Activated naive CD8-positive, alpha-beta T cell treated with anti-CD3 and anti-CD28 coated beads, Interleukin-2, amount 50 U/mL, for 16 hours (primary cell): ENCODE measurements at regions not wholly inside any gene's neighbourhood (a gene's known extent, or its start where the extent isn't known, plus 50 kb on each side); places are given as distances from the start of the nearest gene placed in this dataset.
"Not testable (repeated sequence)": the region's sequence is repeated elsewhere in the genome, so short reads cannot be mapped to it uniquely, and the experiment has no call there.

Experiments used
- DNase-seq: peaks from one replicate; pipeline ENCODE4 v3.0.0-alpha.2; 2020; ENCODE audit warnings: low read depth, low spot score

GRCh38 chr2:57493966-57494365 lies 552.6 kb upstream of the VRK2 start:
- DNase-seq = not testable (repeated sequence)

GRCh38 chr2:57497489-57498096 lies 549.0 kb upstream of the VRK2 start:
- no peak for DNase-seq

DNA sequence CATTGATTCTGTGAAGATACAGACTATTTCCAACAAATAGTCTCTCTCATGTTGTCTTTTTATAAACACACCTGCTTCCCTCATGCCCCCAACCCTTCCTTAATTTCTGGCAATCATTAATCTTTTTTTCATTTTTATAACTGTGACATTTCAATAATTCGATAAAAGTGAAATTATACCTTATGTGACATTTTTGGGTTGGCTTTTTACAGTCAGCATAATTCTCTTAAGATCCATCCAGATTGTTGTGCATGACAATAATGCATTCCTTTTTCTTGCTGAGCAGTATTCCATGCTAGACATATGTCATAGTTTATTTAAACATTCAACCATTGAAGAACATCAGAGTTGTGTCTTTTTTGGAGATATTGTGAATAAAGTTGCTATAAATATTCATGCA lies 541.8 kb upstream of the VRK2 start:
- no peak for DNase-seq

DNA sequence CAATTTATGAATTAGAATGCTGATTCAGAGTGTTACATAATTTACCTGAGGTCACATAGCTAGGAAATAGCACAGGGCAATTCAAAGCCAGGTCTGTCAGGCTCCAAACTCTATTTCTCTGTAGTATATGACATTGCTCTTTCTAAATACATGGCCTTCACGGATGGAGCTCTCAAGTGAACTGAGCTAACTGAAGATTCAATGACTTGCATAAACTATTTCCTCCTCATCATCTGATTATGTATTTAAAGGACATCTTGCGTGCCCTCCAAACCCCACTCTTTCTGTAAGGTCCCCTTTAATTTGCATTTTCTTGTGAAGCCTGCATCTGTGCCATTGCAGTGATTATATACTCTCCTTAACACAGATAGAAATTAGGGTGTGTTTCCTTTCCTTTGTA lies 537.4 kb upstream of the VRK2 start:
- no peak for DNase-seq

GRCh38 chr2:57510704-57511103 lies 535.9 kb upstream of the VRK2 start:
- no peak for DNase-seq

DNA sequence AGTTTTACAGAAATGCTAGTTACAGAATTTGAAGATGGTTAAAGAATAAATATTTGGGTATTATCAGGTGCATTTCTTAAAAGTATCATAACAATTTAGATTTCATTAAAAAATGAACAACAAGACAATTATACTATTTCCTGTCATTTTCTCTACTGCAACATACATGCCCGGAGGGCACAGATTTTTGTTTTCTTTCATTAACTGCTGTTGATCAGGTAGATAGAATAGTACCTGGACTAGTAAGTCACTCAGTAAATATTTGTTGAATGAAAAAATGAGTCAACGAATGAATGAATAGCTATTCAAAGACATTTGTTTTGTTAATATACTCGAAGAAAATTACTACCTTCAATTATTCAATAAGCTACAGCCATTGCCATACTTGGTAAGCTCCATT lies 531.2 kb upstream of the VRK2 start:
- no peak for DNase-seq

DNA sequence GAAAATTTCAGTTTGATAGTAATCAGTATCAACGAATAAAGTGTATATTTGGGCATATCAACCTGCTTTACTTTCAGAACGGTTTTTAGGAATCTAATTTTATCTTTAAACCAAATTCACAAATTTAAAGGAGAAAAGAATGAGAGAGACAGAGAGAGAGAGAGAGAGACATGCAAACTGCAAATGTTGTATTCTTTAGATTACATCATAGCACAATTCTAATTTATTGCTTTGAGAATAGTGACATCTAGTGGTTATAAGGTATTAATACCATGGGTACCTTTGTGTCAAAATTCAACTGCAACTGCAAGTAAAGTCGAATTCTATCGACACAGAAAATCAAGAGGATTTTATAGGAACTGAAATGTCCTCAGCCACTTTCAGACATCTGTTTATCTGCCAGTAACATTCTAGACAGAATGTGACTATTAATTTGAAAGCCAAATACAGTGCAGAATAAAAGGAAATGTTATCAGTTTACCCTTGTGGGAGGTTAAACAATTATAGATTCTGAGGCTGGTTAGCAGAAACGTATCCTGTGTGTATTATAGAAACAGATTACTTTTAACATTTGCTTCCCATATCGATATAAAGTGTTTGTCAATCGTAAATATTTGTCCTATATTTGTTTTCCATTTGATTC lies 529.8 kb upstream of the VRK2 start:
- DNase-seq = no peak

- no peak for DNase-seq
These were observed 523.3 kb upstream of the VRK2 start for GRCh38 chr2:57523304-57523703.

DNA sequence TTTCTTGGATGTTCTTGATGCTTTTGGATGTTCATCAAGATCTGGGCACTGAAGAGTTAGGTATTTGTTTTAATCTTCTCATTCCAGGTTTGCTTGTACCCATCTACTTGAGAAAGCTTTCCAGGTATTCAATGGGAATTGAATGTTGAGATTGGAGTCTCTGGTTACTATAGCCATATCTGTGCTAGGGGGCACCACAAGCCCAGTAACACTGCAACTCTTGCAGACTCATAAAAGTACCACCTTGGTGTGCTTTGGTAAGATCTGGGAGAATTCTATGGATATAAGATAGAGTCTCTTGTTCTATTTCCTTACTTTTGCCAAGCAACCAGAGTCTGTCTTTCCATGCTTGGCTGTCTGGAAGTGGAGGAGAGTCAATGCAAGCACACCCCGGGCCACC lies 518.9 kb upstream of the VRK2 start:
- DNase-seq = no peak

- no peak for DNase-seq
These were observed 518.1 kb upstream of the VRK2 start for GRCh38 chr2:57528499-57528898.

DNA sequence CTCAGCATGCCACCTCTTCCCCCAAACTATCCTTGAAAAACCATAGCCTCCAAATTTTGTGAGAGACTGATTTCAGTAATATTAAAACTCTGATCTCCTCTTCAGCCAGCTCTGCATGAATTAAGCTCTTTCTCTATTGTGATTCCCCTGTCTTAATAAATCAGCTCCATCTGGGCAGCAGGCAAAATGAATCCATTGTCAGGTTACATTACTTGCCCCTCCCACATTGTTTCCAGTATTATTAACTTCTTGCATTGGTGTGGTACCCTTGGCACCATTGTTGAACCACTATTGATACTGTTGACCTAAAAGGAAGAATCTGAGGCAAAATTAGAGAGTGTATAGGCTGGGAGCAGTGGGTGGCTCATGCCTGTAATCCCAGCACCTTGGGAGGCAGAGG lies 512.2 kb upstream of the VRK2 start:
- no peak for DNase-seq

DNA sequence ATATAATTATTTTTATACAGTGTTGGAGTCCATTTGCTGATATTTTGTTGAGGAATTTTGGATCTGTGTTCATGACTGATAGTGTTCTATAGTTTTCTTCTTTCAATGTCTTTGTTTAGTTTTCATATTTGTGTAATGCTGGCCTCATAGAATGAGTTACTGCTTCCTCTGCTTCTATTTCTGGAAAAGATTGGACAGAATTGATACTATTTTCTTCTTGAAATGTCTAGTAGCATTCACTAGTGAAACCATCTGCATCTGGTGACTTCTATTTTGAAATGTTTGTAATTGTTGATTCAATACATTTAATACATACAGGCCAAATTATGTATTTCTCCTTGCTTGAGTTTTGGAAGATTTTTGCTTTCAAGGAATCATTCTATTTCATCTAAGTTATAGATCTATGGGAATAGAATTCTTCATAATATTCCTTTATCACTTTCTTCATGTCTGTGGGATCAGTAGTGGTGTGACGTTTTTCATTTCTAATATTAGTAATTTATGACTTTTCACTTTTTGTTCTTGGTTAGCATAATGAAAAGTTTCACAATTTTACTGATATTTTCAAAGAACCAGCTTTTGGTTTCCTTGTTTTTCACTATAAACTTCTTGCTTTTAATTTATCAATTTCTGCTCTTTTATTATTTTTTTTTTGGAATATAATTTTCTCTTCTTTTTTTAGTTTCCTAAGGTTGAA lies 509.9 kb upstream of the VRK2 start:
- DNase-seq = no peak

DNA sequence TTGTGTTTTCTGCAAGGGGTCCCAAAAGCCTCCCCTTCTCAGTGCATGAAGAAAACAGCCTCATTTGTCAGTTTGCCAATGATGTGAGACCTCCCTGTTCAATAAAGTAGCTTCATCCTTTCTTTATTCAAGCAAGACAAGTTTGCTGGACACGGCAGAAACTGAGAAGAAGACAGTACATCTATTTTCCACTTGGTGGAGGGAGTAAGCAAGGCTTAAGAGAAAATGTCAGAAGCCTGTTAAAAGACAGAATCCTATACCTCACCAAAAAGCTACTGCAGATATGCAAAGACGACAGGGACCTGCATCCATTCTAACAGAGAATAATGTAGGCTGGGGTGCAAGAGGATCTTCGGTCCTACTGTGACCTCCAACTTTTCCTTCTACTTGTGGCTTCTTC lies 506.8 kb upstream of the VRK2 start:
- no peak for DNase-seq

GRCh38 chr2:57542081-57542480 lies 504.5 kb upstream of the VRK2 start:
- no peak for DNase-seq

- no peak for DNase-seq
These were observed 503.4 kb upstream of the VRK2 start for GRCh38 chr2:57543211-57543610.

GRCh38 chr2:57544624-57545023 lies 502.0 kb upstream of the VRK2 start:
- DNase-seq = no peak

DNA sequence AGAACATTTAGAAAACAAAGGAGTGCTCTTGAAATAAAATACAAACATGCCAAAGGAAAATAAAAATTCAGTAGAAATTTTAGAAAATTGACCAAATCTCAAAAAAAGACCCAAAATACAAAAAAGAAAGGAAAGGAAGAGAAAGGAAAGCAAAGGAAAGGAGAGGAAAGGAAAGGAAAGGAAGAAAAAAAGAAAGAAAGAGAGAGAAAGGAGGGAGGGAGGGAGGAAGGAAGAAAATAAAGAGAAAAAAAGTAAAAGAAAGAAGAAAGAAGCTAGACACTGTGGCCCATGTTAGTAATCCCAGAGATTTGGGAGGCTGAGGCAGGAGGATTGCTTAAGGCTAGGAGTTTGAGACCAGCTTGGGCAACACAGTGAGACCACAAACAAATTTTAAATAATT lies 500.1 kb upstream of the VRK2 start:
- no peak for DNase-seq

DNA sequence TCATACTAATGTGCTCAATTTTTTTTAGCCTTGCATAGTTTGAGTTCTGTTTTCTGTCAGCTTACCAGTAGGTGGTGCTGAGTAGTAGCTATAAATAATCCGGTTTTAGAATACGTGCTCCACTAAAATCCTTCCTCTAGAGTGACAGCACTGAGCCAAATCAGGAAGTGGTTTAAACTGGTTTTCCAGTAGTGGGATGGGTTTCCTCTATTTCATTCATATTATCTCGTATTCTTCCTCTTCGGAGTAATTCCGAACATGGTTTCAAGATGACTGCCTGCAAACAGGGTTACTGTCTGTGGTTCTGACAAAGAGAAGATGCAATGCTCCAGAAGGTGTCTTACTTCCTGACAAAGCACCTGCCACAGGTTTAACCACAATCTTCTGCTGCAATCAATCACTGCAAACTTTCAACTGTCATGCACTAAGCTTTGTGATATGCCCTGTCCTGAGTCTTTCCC lies 496.9 kb upstream of the VRK2 start:
- DNase-seq = no peak

- no peak for DNase-seq
These were observed 495.7 kb upstream of the VRK2 start for GRCh38 chr2:57550912-57551311.

DNA sequence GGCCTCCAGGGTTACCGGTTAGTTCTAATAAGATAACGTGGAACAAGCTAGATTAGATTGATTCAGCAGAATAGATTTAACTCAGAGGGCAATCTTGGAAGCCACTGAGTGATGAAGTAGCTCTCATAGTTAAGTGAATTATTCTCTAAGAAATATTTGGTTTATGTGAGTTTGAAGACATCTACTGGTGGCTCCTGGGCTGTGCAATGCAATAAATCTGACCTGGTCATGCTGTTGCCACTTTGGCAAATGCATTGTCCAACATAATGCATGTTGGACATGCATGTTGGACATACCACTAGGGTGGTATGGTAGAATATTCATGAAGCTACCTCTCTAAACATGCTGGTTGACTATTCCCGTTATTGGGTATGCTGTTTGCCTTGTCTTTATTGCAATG lies 493.7 kb upstream of the VRK2 start:
- DNase-seq = no peak

DNA sequence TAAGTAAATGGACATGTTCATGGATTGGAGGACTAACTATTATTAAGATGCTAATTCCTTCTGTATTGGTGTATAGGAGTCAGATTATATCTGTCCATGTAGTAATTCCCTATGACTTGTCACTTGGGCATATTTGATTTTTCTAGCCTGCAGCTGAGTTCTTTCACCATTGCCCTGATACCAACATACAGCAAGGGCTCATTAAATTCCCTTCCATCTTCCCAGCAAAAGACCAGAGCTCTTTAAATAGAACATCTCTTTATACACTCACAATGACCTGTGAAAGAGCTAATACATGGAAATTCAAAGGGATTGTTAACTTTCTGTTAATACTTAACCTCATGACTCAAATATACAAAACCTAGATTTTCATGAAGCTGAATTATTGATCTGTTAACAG lies 492.3 kb upstream of the VRK2 start:
- no peak for DNase-seq

GRCh38 chr2:57558312-57558711 lies 488.3 kb upstream of the VRK2 start:
- no peak for DNase-seq

- no peak for DNase-seq
These were observed 484.1 kb upstream of the VRK2 start for GRCh38 chr2:57562495-57562894.
